GM18507 (cell line): ENCODE measurements at regions not wholly inside any gene's neighbourhood (a gene's known extent, or its start where the extent isn't known, plus 50 kb on each side); places are given as distances from the start of the nearest gene placed in this dataset.

Experiments used
- DNase-seq: peaks from one replicate; pipeline ENCODE4 v3.0.0; 2011; ENCODE audit warnings: low read depth; ENCODE audit not compliant: insufficient read length; ENCODE audit errors: extremely low spot score
- FAIRE-seq: peaks from 2 replicates; lab custom pipeline; 2011; peaks lifted over from hg19 to GRCh38; lab: Jason Lieb, UNC

GRCh38 chr12:42953021-42953420 lies 363.5 kb upstream of the PRICKLE1 start:
- DNase-seq: no peak
- no peak for FAIRE-seq

DNA sequence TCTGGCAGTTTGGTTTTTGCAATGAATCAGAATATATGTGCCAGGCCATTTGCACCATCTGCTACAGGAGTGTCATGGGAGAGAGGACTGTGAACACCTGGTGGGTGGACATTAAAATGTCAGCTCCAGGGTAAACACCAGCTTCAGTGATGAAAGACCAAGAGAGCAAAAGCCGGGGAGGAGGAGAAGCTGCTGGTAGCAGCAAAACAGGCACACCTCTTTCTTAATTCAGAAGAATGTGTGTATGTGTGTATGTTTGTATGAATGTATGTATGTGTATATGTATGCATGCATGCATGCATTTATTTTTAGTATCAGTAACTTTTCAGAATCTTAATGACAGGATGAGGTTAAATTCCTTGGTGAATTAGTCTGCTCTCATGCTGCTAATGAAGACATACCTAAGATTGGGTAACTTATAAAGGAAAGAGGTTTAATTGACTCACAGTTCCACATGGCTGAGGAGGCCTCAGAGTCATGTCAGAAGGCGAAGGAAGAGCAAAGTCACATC lies 357.4 kb upstream of the PRICKLE1 start:
- no peak for DNase-seq
- no peak for FAIRE-seq

DNA sequence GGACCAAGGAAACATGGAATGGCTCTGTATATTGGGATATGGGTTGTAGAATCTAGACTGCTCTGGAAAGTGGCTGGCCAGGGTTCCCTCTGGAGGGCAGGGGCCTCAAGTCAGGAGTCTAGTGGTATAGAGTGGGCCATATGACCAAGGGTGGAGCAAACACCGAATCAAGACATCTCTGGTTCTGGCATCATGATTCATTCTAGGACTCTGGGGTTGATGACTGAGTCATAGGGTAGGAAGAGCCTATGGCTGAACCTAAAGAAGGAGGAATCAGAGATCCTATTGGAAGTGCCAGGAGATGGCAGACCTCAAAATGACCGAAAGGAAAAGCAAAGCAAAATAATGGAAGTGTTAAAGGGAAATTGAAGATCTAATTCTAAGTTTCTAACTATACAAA lies 356.4 kb upstream of the PRICKLE1 start:
- FAIRE-seq (no peak), DNase-seq (no peak)

DNA sequence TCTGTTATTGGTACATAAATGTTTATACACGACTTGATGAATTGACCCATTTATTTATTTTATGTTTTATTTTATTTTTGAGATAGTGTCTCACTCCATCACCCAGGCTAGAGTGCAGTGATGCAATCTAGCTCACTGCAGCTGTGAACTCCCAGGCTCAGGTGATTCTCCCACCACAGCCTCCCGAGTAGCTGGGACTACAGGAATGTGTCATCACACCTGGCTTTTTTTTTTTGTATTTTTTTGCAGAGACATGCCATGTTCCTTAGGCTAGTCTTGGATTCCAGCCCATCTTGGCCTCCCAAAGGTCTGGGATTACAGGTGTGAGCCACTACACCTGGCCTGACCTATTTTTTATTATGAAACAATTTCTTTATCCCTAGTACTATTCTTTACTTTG lies 355.0 kb upstream of the PRICKLE1 start:
- DNase-seq: no peak
- FAIRE-seq: no peak

DNA sequence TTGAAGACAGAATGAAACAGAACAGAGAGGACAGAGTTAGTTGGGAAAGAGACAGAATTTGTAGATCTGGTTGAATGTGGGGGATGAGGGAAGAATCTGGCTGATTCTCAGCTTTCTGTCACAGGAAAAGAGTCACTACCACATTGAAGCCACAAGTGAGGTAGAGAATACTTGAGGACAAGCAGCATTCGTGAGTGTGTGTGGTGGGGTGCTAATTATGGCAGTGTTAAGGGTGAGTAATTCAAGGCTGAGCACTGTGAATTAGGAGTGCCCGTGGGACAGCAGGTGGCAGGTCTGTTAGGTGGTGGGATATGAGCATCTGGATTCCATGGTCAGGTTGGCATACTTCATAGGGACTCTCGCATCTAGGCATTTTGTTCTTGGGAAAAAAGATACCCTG lies 347.4 kb upstream of the PRICKLE1 start:
- FAIRE-seq (no peak), DNase-seq (no peak)

DNA sequence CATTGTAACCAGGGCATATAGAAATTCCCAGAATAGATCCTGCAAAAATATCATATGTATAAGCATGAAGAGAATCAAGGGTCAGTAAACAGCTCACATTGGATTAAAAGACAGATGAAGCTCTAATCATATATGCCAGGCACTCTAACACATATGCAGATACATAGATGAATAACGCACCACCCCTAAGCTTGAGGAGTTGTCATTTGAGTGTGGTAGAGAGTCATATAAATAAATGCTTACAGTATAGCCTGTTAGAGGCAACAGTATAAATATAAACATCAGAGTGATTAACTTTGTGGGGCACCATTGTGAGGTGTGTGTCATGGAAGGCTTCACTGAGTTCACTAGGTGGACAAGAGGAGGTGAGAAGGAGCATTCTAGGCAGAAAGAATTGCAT lies 346.7 kb upstream of the PRICKLE1 start:
- no peak for FAIRE-seq
- no peak for DNase-seq

- FAIRE-seq: no peak
These were observed 346.2 kb upstream of the PRICKLE1 start for GRCh38 chr12:42935756-42936155.

GRCh38 chr12:42935090-42935489 lies 345.5 kb upstream of the PRICKLE1 start:
- FAIRE-seq: no peak
- DNase-seq: no peak

More at GRCh38 chr12:42935756-42936155, 346.2 kb upstream of the PRICKLE1 start:
- no peak for DNase-seq

DNA sequence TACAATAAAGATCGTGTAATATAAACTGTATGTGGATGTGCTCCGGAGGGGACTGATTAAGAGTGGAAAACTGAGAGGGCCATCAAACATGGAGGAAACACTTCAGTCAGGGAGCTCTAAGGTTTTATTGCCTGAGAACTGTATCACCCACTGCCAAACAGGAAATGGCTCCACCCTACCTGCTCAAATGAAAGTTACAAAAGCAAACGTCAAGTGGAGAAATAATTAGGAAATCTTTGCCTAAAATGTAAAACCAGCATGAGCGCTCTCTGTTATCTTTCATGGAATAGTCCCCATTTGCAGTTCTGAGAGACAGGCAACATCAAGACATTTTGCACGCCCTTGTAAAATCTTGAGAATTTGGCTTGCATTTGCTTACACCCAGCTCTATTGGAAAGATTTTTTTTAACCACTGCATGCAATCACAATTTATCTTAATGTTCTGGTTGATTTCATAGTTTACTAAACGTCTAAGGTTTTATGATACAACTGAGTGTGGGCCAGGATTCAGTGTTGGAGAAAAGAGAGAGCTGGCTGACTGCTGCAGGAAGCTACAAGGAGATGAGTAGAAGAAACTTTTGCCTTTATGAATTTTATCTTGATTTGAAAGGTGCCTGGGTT lies 344.0 kb upstream of the PRICKLE1 start:
- FAIRE-seq (no peak), DNase-seq (no peak)

DNA sequence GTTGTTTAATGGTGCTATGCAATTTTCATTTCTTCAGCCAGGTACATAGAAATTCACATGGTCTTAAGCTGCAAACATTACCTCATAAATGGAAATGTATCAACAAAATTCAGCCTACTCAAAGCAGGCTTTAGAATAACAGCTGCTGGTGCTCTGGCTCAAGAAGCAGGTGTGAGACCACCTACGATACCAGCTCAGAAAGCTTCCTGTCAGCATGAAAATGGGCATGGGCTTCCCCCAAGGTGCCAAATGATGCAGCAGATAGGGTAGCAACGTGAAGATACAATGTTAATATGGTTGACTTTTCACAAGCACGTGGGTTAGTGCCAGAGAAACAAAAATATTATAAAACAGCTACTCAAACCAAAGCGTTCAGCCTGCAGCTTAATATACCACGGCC lies 343.4 kb upstream of the PRICKLE1 start:
- FAIRE-seq: no peak
- DNase-seq: no peak

GRCh38 chr12:42926232-42926631 lies 336.7 kb upstream of the PRICKLE1 start:
- DNase-seq (no peak), FAIRE-seq (no peak)

DNA sequence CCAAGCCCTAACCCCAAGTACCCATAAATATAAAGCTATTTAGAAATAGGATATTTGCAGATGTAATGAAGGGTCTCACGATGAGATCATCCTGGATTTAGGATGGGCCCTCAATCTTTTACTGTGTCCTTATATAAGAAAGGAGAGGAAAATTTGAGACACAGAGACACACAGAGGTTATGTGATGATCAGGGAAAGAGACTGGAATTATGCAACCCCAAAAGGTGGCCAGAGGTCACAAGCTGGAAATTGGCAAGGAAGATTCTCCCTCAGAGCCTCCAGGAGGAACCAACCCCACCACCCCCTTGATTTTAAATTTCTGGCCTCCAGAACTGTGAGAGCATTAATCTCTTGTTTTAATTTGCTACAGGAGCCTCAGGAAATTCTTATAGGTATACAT lies 334.9 kb upstream of the PRICKLE1 start:
- FAIRE-seq: no peak

DNA sequence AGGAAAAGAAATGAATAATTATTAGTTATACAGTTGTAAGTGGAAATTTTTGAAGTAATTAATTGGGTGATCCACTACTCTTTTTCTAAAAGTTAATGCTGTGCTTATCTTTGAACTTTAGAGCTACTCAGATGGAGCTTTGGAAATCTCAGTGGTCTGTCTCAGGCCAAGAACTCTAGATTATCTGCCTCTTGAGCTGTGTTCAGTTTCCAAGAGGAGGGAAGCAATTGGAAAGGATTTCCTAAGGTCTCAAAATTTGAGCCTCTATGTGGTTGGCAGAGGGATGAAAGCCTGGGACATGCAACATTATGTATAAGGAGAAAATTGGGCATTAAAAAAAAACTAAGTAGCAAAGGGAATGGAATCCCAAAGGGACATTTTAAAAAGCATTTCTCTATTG lies 334.0 kb upstream of the PRICKLE1 start:
- FAIRE-seq (no peak), DNase-seq (no peak)

More for the DNA sequence above, 334.9 kb upstream of the PRICKLE1 start:
- DNase-seq: no peak

DNA sequence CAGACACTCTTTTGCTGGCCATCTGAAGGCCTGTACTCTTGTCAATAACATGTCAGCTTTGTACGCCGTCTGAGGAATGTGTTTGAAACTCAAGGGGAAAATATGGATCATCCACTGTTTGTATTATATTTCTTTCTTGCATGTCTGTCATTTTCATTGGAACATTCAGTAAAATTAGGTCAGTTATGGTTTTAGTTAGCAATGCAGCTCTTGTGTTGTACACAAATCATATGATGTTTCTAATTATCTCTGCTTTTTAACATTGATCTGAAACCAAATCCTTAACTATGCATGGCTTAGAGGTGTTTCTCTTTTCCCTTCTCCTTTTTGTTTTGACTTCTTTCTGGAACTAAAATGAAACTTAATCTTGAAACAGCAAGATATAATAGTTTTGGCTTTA lies 333.6 kb upstream of the PRICKLE1 start:
- DNase-seq (no peak), FAIRE-seq (no peak)

- DNase-seq (no peak), FAIRE-seq (no peak)
These were observed 332.9 kb upstream of the PRICKLE1 start for GRCh38 chr12:42922505-42922850.

- DNase-seq: no peak
- no peak for FAIRE-seq
These were observed 332.4 kb upstream of the PRICKLE1 start for GRCh38 chr12:42921741-42922504.

DNA sequence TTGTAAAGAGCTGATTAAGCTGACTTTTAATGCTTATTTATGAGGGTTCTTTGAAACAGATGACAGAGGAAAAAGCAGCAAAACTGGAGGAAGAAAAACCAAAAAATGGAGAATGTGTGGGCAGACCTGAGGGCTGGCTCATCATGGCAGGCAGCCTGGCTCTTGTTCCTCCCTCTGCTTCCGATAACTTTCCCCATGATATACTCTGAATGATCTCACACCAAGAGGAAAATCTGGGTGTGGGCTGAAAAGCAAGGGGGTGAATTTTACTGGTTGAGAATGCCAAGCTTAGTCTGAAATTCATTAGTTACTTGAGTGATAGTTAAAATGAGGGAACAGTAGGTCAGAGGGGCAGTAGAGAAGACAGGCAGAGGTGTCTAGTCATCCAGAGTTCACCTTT lies 330.1 kb upstream of the PRICKLE1 start:
- DNase-seq: no peak
- no peak for FAIRE-seq

- no peak for FAIRE-seq
- DNase-seq: no peak
These were observed 328.9 kb upstream of the PRICKLE1 start for GRCh38 chr12:42918443-42918842.

DNA sequence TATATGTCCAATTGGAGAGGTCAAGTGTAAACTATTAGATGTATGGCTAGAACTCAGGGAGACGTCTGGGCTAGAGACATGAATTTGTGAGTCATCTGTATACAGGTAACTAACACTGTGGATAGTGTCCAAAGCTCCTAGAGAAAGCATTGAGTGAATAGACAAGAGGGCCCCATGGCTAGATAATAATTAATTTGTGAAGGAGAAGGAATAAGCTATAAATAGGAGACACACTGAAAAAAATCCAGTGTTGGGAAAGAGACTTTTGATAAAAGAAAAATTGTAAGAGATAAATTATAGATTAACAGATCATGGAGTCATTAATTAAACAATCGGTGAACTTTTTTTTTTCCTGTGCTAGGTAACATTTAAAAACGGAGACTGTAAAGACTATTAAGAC lies 326.6 kb upstream of the PRICKLE1 start:
- DNase-seq (no peak), FAIRE-seq (no peak)

DNA sequence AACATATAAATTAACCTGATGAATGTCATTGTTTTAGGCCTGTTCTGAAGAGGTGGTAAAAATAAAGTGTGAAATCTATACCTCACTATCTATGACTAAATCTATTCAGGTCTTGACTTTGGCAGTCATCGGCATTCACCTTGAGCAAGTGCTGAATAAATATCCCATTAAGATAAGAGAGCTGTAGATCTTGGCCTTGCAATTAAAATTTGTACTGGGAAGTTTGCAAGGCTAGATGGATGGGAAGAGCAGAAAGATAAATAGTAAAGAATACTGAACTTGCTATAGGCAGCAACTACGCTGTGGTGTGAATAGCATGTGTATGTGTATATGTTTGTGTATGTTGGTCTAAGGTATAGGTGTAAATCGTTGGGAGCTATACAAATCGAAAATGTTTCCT lies 325.9 kb upstream of the PRICKLE1 start:
- no peak for FAIRE-seq

GRCh38 chr12:42912367-42912766 lies 322.8 kb upstream of the PRICKLE1 start:
- DNase-seq (no peak), FAIRE-seq (no peak)

More for the DNA sequence above, 325.9 kb upstream of the PRICKLE1 start:
- DNase-seq: no peak
